ENCODE measurements at regions not wholly inside any gene's neighbourhood (a gene's known extent, or its start where the extent isn't known, plus 50 kb on each side); places are given as distances from the start of the nearest gene placed in this dataset.
"Not testable (repeated sequence)": the region's sequence is repeated elsewhere in the genome, so short reads cannot be mapped to it uniquely, and the experiment has no call there.

- TF ChIP-seq ATF1 (CRISPR knock-in tag; IDR thresholded peaks at IDR 0.05); MAX (CRISPR knock-in tag; IDR thresholded peaks at IDR 0.05); JUN (CRISPR knock-in tag; IDR thresholded peaks at IDR 0.05); CTCF (IDR thresholded peaks at IDR 0.05); TEAD4 (CRISPR knock-in tag; IDR thresholded peaks at IDR 0.05); ZNF121 (CRISPR knock-in tag; IDR thresholded peaks at IDR 0.05); ZMAT4 (CRISPR knock-in tag; IDR thresholded peaks at IDR 0.05); NFYB (CRISPR knock-in tag; conservative IDR thresholded peaks at IDR 0.05; ENCODE audit: low read depth): not testable (repeated sequence)
Measured at GRCh38 chr12:54106252-54106651, 52.6 kb downstream of the HOXC4 start.

All from WTC11 (cell line).